Germinal center (tissue), 1 donor: ENCODE measurements at regions not wholly inside any gene's neighbourhood (a gene's known extent, or its start where the extent isn't known, plus 50 kb on each side); places are given as distances from the start of the nearest gene placed in this dataset.
"Not testable (repeated sequence)": the region's sequence is repeated elsewhere in the genome, so short reads cannot be mapped to it uniquely, and the experiment has no call there.

Experiments used
- DNase-seq: peaks from one replicate; pipeline ENCODE4 v3.0.0; 2012; ENCODE audit warnings: mixed read lengths, low spot score

DNA sequence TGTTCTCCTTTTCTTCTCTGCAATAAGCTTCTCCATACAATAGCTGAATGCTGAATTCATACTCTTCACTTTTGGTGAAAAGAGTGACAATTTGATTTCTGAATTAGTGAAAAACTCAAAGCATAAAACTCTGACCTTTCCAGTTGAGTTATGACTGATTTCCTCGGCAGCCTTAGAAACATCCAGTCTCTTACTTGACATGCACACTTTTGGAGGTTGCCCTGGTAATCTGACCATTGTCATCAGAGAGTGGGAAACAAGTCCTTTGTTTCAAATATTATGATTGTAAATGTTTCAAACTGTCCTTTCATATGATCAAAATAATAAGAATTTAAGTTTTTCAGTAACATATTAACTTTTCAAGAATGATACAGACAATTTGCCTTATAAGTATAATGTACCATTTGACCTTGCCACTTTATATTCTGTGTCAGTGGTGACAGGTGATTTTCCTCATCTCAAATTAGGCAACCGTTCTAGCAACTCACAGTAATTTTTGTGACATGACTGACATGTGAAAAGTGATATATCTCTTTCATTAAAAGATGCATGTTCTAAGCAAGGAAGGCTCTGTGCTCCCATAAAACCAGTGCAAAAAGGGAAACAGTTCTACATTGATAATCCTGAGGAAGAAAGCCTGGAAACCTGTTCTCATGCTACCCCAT lies 507.6 kb upstream of the ROBO2 start:
- no peak for DNase-seq

DNA sequence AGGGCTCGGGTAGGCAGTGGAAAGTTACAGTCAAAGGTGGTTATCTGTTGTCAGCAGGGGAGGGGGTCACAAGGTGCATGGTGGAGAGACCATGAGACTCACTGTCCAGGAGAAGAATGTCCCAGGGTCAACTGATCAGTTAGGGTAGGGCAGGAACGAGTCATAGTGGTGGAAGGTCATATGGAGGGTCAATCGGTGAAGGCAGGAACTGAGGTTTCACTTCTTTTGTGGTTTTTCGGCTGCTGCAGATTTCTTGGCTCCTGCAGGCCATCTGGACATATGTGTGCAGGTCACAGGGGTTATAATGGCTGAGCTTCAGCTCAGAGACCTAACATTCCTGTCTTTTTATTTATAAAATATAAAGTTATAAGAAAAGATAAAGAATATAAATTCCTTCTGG lies 506.2 kb upstream of the ROBO2 start:
- DNase-seq, result not testable (repeated sequence)

DNA sequence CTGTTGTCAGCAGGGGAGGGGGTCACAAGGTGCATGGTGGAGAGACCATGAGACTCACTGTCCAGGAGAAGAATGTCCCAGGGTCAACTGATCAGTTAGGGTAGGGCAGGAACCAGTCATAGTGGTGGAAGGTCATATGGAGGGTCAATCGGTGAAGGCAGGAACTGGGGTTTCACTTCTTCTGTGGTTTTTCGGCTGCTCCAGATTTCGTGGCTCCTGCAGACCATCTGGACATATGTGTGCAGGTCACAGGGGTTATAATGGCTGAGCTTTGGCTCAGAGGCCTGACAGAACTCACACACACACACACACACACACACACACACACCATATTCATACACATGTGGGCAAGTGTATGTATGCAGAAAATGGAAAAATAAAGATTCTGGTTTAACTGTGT lies 502.0 kb upstream of the ROBO2 start:
- DNase-seq, result not testable (repeated sequence)

DNA sequence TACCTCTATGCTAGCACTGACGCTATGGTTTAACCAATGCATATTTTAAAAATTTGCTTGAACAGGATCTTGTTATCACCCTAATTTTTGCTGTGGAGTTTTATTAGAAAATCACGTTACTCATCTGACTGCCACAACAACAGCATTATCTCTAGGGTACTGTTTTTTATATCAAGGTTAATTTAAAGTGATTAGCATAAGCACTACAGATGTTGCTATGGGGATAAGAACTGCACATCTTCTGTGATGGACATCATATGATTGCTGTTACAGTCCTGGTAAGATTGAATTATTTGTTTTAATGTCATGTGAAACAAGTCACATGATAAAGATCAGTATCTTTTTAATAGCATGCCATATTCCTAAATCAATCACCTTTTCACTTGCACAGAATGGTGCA lies 492.2 kb upstream of the ROBO2 start:
- DNase-seq, result no peak

DNA sequence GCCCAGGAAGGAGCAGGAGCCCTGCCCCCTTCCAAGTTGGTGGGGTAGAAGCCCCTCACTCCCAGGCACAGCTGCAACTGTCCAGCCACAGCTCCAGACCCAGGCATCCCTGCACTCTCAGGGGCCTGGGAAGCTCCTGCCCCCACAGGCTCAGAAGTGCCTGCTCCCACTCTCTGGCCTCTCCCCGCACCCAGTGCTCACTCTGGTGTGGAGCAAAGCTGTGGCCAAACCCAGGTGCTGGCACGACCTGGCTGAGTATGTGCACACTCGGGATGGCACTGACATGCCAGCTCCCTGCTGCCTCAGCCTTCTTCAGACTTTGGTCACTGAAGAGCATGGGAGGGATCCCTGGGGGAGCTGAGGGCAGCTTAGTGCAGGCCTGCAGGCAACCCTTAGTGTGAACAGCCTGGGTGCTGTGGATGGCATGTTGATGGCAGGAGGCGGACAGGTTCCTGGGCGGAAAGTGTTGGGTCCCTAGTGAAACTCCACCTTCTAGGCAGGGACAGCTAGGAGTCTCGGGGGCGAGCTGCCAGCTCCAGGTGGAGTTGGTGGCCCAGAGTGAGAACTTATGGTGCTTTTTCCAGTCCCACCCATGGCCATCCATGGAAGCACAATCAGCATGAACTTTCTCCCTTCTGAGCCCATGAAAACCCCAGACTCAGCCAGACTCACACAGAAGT lies 489.2 kb upstream of the ROBO2 start:
- DNase-seq, result no peak

DNA sequence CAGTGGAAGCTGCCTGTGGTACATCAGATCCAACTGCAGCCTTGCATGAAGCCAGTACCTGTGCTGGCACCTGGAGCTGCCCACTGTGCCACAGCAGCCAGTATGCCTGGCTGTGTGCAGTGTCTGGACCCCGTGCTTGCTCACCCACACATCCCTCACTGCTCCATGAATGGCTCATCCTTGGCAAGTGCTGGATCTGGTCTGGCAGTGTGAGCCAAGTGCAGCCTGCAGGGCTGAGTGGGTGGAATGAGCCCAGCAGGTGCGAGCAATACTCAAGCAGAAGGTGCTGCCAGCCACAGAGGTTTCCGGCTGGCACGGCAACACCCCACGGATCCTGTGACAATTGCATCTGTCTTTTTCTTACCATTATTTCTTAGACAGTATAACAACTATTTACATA lies 488.2 kb upstream of the ROBO2 start:
- no peak for DNase-seq

DNA sequence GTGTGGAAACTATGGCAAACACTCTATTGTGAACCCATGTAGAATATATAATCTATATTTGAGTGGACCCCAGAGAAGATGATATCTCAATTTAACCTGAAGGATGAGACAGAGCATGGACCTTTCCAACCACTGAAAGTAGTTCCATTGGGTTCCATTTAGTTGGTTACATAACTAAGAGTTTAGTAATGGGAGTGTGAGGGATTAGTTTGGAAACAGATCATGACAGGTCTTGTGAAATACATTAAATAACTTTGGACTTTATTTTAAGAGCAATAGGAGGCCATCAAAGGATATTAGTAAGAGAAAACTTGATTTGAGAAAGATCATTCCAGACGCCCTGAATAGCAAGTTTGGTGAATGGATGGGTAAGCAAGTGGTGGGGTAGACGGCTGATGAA lies 487.2 kb upstream of the ROBO2 start:
- DNase-seq, result no peak

DNA sequence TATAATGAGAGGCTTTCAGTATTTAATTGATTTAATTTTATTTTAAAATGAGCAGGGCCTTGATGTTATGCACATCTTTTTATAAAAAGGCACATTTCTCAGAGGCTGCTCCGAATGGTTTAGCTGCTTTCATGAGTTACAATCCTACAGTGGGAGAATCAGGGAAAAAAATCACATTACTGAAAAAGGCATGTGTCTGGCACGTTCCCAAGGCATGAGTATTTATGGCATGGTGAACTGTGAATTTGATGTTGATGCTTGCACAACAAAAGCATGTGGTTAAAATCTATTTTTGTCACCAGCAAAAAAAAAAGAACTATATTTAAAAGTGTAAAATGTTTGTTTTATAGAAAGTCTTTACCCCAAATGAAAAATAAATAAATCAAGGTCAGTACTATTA lies 485.2 kb upstream of the ROBO2 start:
- no peak for DNase-seq

DNA sequence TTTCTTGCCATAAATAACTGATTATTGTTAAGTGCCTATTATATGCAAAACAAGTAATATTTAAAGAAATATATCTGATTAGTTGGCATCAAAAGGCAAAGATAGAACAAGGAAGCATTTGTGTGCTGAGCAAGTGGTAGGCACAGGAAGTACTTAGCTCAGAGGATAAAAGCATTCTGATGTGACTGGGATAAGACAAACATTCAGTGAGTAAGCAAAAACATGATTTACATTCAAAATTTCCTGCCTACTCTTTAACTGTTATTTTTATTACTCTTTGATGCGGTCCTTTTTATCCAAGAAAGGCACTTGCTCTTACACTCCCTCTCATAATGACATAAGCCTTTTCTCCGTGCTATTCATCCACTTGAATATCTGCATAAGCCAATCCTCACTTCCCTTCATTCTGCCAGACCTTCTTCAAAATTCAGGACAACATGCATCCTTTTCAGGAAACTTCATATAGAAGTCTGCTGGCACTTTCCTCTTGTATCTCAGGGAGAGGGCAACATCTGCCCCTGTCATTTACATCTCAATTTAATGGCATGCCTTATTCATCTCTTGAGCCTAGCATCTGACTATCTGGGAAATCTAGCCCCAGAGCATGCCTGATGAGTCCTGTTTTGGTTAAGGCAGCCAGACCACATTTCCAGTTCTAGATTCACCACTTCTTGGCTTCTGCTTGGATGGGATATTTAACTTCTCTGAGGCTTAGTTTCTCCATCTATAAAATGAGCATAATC lies 478.2 kb upstream of the ROBO2 start:
- DNase-seq, result no peak

DNA sequence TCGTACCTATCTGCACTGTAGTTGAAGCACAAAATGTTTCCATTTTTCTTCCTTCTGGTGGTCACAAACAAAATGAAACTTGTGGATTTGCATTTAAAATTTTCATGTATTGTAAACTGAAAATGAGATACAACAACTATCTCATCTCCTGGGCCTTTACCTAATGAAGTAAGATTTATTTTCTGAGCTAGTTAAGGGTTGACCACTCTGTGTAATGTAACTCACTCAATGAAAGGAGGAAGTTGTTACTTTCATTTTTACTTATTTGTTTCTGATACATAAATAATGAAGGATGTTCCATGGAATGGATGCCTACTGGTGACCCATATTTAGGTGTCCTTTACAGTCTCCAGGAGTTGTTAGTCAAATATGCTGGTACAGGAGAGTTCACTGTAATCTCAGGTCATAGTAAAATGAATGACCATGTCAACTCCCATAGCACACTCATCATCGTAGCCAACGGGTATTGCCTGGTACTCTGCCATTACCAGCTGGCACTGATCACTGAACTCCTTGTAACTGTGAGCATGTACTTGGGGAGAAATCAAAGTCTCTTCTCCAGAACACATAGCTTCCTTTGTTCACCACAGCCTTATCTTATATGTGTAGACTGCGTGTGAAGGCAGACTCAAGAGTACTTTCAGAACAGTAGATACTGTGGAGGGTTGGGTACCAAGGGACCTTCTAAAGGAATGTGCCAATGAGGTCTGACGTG lies 474.2 kb upstream of the ROBO2 start:
- DNase-seq, result no peak

DNA sequence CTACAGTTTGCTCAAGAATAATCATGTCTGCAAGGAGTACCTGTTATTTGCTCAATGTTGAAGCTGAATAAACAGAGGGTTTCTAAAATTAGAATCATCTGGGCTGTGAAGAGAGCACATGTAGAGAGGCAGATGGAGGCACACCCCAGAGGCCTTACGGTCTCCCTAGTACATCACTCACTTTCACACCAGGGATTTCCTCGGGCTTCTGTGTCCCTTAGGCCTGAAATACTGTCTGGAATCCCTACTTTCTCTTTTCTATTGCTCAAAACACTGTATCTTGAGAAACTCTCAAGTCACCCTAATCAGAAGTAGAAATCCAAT lies 473.7 kb upstream of the ROBO2 start:
- no peak for DNase-seq

DNA sequence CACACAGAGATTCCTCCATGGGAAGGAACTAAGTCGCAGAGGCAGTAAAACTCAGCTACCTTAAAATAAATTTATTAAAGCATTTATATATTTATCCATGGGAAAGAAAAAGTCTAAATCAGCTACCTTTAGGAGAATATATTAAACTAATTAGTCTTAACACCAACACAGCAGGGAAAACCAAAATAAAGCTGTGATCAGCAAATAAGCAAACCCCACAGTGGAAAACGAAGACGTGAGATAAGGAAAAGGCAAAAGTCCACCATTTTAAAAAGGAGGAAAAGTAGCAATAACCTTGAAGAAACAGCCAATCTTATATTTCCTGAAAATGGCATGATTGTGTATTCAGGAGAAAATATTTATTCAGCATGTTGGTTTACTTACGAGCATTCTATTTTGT lies 473.0 kb upstream of the ROBO2 start:
- DNase-seq, result no peak

DNA sequence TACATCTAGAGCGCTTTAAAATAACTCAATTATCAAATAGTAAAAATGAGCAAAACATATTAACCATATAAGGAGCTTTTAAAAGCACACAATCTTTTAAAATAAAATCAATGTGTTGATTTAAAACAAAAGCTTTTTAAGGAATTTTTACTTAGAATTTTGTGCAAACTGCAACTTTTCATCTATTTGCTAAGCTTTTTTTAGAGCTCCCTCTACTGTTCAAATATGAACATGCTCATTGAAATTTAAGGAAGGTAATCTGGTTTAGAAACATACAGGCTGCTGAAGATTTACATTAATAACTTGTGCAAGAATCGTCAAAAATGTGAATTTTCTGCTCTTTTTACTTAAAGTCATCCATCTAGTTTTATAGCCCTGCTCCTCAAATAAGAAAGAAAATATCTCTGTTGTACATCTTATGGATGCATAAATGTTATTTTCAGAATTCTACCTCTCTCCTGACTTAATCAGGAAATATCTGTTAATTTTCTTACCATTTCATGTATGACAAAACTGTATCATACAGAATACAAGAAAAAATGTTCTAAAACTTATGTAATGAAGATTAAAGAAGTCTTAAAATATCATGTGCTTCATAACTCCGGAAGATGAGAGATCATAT lies 469.4 kb upstream of the ROBO2 start:
- peak; percentile 2 for DNase-seq

DNA sequence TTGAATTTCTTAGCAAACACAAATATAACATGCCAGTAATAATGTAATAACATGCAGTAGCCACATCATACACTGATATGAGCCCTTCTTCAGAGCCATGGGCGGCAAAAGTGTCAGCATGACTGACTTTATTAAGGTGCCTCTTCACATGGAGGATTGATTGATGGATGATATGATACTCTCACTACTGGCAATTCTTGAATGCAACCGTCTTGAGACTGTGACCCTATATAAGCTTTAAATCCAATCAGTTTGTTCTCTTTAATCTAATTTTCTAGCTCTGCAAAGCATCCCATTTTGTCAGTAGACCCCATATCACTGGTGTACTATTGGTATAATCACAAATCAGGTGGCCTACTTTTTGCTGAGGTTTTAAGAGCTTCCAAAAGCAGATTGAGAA lies 463.7 kb upstream of the ROBO2 start:
- no peak for DNase-seq

DNA sequence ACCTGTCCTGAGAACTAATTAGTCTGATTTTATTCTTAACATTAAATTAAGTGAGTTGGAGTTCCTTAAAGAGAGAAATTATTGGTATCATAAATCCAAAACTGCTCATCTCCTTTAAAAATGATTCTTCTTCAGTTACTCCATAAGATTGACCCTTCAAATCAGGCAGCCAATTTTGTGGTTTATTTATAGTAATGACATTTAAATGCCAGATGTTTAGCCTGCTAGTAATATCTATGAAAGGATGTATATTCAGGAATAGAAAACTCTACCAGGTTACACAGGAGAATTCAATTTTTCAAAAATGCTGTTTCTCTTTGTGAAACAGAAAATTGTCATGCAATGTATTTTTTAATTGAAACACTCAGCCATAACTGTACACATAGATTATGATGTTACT lies 457.8 kb upstream of the ROBO2 start:
- no peak for DNase-seq

DNA sequence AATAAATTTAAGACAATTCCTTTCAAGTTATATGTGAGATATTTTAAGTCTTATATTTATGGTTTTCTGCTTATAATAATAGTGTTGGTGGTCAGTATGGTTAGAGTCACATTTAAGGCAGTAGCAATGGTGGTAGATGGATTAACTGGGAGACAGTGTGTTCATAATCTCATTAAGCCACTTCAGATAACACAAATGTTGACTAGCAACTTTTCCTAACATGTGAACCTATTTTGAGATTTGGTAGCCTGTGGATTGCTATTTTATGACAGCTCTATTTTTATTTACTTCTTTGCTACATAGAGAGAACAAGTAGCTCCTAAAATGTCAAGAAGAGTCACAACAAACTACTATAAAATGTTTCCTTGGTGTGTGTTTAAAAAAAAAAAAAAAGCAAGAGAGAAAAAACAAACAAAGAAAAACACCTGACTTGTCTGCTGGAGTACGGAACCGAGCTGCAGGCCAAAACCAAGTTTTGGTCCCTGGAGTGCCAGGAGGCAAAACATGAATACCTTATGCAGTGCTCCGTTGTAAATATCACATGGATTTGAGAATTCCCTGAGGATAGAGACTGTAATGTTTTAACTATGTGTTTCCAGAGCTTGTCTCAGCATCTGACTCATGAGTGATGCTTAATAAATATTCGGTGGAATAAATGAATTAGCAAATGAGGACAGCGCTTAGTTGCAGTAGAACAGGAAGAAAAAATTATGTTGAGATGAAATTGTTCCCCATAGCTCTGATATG lies 457.1 kb upstream of the ROBO2 start:
- DNase-seq, result no peak

DNA sequence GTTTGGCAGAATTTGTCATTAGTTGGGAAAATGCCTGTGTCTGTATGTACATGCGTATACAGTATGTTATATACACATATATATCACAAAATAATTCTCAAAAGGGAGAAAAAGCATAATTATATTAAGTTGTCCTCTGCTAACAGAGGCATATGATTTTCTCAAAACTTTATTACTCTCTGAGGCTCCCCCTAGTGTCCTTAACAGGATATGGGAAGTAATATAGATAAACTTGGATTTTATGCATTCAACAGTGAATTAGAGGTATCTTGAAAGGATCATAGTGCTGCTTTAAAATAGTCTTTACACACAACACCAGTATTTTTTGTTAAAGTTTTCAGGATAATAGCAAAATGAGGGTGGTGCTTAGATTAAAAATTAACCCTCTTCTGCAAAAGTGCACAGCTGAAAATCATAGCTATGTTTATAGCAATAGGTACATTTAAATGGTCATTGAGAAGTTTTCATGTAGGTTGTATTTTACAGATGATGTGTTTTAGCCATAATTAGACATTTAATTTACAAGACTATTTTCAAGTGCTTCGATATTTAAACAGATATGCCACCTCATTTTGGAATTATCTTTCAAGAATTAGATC lies 454.0 kb upstream of the ROBO2 start:
- no peak for DNase-seq

DNA sequence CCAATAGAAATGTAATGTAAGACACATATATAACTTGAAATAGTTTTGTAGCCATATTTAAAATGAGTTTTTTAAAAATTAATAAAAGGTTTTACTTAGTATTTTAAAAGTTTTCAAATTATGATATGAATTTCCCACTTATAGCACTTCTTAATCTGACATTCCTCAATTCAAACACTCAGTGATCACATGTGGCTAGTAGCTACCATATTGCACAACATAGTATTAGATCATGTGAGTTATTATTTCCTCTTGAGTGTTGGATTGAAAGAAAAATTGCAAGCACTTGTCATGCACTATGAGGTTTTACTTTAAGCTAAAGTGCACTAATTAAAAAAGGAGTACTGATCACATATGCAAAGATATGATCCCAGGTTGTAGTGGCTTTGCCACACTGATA lies 453.4 kb upstream of the ROBO2 start:
- DNase-seq, result no peak

DNA sequence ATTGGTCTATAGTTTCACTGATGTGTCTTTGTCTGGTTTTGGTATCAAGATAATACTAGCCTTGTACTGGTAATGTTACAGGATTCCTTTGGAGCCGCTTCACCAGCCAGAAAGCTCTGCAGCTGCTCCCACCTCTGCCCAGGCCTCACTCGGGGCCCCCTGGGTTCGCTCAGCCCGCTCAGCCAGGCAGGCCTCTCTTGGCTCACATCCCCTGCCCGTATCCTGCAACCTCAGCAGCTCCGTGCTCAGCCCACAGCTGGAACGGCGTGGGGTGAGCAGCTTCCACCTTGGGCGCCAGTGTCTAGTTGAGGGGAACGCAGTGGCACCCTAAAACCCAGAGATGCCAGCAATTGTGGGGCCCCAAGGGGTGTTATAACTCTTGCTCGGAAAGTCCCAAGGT lies 429.7 kb upstream of the ROBO2 start:
- DNase-seq, result no peak

DNA sequence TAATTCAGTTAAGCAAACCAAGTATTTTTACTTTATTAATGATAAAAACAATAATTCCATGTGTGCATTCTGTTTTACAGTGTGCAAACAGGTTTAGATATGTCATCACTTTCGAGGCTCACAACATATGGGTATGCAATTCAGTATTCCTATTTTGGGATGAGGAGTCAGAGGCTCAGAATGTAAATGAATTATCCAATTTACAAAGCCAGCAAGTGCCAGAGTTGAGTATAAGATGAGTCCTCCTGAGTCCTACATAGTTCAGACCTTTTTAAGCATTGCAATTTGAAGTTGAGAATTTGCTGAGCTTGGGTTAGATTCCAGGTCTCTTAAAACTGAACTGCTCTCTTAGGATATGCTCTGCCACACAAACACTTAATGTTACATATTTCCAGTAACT lies 424.2 kb upstream of the ROBO2 start:
- no peak for DNase-seq

DNA sequence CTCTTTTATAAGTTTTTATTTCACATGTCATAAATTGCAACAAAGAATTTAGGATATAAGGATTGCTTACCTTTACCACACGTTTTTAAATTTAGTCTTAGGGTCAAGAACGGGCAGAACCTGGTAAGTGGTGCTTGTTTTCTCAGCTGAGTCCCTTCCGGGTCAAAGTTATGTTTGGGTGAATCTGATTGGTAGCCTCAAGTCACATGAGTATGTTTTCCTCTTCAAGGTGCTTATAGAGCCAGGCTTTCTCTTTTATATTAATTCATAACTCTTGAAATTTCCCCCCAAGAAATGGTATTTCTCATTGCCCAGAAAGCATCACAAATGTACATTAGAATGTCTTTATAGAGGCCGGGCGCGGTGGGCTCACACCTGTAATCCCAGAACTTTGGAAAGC lies 415.7 kb upstream of the ROBO2 start:
- DNase-seq, result no peak
